GM12873 (cell line): ENCODE measurements at regions not wholly inside any gene's neighbourhood (a gene's known extent, or its start where the extent isn't known, plus 50 kb on each side); places are given as distances from the start of the nearest gene placed in this dataset.

Source experiments
- TF ChIP-seq, protein P1 (sequence below): IDR thresholded peaks from 2 replicates; pipeline ENCODE4 v1.5.1; 2012; ENCODE audit warnings: low read depth, mild to moderate bottlenecking, moderate library complexity, low read length, control low read depth; ENCODE audit not compliant: insufficient read depth; ENCODE audit errors: missing control alignments

DNA sequence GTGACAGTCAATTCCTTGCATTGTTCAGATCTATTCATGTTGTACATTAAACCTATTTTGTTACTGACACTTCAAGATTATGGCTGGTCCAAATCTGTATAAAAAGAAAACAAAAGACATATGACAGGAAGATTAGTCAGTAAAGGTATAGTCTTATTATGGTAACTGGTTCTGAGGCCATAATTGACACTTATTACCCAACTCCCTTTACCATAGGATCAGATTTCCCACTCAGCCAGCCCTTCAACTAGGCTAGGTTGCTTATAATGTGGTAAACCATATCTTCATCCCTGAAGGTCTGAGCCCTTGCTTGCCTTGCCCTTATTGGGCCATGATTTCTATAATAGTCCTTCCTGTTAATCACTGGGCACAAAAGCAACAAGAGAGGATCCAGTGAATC, 289.6 kb downstream of the CXXC4 start:
- TF ChIP-seq, protein P1, sequence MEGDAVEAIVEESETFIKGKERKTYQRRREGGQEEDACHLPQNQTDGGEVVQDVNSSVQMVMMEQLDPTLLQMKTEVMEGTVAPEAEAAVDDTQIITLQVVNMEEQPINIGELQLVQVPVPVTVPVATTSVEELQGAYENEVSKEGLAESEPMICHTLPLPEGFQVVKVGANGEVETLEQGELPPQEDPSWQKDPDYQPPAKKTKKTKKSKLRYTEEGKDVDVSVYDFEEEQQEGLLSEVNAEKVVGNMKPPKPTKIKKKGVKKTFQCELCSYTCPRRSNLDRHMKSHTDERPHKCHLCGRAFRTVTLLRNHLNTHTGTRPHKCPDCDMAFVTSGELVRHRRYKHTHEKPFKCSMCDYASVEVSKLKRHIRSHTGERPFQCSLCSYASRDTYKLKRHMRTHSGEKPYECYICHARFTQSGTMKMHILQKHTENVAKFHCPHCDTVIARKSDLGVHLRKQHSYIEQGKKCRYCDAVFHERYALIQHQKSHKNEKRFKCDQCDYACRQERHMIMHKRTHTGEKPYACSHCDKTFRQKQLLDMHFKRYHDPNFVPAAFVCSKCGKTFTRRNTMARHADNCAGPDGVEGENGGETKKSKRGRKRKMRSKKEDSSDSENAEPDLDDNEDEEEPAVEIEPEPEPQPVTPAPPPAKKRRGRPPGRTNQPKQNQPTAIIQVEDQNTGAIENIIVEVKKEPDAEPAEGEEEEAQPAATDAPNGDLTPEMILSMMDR: no peak

DNA sequence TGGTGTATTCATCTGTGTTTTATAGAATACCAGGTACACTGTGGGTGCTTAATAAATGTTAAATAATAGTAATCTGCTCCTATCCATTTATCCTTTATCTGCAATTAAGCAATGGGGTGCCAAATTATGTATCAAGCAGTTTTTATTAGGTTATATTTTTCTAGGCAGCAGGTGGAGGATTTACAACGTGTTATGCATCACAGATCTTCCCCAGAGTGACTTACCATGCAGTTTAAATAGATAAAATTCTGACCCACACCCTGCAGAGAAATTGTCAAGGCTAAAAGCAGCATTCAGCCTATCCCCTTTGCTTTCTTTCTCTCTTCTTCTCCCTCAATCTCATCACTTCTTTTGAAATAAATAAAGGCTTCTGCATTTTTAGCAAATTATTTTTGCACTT, 306.4 kb downstream of the CXXC4 start:
- TF ChIP-seq, protein P1: no peak

DNA sequence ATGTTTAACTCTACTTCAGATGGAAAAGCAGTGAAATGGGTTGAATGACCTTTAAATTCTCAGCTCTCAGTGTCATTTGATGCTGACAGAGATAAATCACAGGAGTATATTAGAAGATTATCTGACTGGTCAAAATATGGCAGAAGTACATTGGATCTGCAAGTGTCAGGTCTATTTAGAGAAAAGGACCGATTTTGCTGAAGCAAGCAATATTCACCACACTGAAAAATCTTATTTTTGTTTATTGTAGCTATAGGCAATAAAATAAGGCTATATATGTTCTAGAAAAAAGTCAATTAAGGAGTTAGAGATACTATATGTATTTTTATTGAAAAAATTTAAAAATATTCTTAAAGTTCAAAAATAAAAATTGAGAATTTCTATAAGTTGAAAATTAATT, 325.3 kb downstream of the CXXC4 start:
- TF ChIP-seq, protein P1: no peak

DNA sequence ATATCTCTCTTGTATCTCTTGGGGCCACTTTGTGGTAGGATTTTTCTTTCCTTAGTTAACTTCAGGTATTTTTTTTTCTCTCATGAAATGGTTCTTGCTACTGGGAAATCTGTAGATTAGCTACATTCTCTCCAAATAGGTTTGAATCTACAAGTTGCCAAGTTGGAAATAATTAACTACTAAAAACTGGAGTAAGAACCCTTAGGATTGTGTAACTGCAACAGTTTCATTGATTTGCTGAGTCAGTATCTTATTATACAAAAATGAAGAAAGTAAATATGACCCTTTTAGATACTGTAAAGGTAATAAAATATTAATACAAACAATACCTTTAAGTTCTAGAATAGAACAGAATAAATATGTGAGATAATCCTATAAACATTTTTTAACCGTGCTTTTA, 327.9 kb downstream of the CXXC4 start:
- TF ChIP-seq, protein P1: no peak

DNA sequence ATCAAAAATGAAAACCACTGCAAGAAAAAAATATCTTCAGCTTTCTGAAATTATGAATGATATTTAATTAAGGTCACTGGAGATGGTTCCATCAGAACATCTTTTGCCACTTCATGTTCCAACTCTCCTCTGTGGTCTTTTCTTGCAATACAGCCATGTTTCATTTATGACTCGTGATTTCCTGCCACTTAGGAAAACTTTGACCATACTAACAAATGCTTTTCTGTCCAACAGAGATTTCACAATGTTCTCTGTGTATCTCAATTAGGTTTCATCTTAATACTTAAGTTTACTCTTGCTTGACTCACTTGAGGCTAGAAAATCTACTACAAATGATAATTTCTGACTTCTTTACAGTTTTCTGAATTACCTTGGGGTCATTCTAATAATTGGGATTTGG, 330.9 kb downstream of the CXXC4 start:
- TF ChIP-seq, protein P1: no peak

DNA sequence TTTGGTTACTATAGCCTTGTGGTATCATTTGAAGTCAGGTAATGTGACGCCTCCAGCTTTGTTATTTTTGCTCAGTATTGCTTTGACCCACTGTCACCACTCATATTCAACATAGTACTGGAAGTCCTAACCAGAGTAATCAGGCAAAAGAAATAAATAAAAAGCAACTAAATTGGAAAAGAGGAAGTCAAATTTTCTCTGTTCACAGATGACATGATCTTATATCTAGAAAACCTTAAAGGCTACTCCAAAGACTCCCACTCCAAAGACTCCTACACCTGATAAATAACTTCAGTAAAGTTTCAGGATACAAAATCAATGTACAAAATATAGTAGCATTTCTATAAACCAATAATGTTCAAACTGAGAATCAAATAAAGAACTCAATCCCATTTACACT, 348.6 kb downstream of the CXXC4 start:
- TF ChIP-seq, protein P1: no peak

DNA sequence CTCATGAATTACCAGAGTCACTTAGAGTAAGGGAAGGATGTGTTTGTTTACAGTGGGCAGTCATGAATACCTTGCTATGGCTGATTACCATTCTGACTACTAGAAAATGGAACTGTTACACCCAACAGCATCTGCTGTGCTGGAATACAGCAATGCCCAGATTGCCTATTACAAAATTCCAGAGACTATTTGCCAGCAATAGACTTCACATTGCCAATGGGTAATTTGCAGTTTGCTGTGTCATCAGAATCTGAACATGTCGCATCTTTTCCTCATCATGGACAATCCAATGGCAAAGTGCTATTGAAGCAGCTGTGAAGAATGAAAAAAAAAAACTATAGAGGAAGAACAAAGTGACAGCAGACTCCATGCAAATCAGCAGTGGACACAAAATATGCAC, 356.6 kb downstream of the CXXC4 start:
- TF ChIP-seq, protein P1: no peak

DNA sequence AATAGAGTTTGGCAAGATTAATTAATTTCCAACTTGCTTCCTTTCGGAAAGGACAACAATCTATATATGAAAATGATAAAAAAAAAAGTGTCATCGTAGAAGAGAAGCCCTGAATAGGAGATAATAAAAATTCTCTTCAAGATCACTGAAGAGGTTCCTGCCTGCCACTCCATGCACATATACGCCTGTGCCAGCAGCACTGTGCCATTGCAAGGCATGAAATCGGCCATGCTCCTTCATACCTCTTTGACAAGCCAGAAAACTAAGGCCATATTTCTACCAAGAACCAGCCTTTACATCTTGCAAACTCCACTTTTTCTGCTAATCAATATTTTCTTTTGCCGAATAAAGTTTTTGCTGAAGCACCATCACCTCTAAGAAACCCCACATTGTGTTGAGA, 365.5 kb downstream of the CXXC4 start:
- TF ChIP-seq, protein P1: no peak
